ENCODE measurements at regions not wholly inside any gene's neighbourhood (a gene's known extent, or its start where the extent isn't known, plus 50 kb on each side); places are given as distances from the start of the nearest gene placed in this dataset.

DNA sequence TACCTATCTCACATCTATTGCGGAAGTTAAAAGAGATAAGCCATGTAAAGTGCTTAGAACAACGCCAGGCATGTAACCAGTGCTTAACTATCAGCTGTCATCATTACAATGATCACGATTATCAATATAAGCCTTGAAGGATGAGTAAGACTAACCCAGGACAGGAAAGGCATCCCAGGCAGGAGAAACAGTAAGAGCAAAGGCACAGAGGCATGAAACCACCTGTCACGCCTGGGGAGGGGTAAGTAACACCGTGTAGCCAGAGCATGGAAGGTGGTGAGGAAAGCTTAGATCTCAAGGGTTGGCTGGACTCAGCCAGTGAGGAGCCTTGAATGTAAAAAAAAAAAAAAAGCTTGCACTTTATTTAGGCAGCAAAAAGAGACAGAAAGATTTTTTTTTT, 71.7 kb upstream of the NOCT start:
- no peak overlapping the region for H3K9ac ChIP-seq (ENCODE audit: control insufficient read depth, extremely low read depth, insufficient read depth, low read length)
- TF ChIP-seq, protein P1, sequence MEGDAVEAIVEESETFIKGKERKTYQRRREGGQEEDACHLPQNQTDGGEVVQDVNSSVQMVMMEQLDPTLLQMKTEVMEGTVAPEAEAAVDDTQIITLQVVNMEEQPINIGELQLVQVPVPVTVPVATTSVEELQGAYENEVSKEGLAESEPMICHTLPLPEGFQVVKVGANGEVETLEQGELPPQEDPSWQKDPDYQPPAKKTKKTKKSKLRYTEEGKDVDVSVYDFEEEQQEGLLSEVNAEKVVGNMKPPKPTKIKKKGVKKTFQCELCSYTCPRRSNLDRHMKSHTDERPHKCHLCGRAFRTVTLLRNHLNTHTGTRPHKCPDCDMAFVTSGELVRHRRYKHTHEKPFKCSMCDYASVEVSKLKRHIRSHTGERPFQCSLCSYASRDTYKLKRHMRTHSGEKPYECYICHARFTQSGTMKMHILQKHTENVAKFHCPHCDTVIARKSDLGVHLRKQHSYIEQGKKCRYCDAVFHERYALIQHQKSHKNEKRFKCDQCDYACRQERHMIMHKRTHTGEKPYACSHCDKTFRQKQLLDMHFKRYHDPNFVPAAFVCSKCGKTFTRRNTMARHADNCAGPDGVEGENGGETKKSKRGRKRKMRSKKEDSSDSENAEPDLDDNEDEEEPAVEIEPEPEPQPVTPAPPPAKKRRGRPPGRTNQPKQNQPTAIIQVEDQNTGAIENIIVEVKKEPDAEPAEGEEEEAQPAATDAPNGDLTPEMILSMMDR (optimal IDR thresholded peaks at IDR 0.05 in 1 of 3, IDR thresholded peaks at IDR 0.05 in 1 of 3, conservative IDR thresholded peaks at IDR 0.05 in 1 of 3; ENCODE audit: extremely low read depth in 1 of 3, insufficient read depth in 2 of 3, low read length in 3 of 3): no peak
- TF ChIP-seq EZH2 (IDR thresholded peaks at IDR 0.05; ENCODE audit: low read length): no peak
- H3K4me2 ChIP-seq (ENCODE audit: control insufficient read depth, extremely low read depth, insufficient read depth, low read depth, low read length): no peak overlapping the region
- no peaks in the 10 kb centered on the region for H3K36me3 ChIP-seq (ENCODE audit: control insufficient read depth in 2 of 2, extremely low read depth in 1 of 2, insufficient read depth in 2 of 2, low read length in 2 of 2)
- no peak overlapping the region for H2AFZ ChIP-seq (ENCODE audit: control insufficient read depth, low read length)
- H3K4me1 ChIP-seq (ENCODE audit: control insufficient read depth, extremely low read depth, insufficient read depth, low read length): peaks cover 9% of the 10 kb centered on the region
- DNase-seq (ENCODE audit: low read depth, low spot score) (no peak), FAIRE-seq (no peak)
- H3K9me3 ChIP-seq (ENCODE audit: control insufficient read depth, low read depth, low read length): no peaks in the 10 kb centered on the region
- no peaks in the 10 kb centered on the region for H3K79me2 ChIP-seq (ENCODE audit: control insufficient read depth, insufficient read depth, low read length)
- no peak overlapping the region for H3K27ac ChIP-seq (ENCODE audit: control insufficient read depth, insufficient read depth, low read length)
- no peaks in the 10 kb centered on the region for H3K27me3 ChIP-seq (ENCODE audit: control insufficient read depth, extremely low read depth, insufficient read depth, low read length)
- no peaks in the 10 kb centered on the region for H4K20me1 ChIP-seq (ENCODE audit: control insufficient read depth, extremely low read depth, insufficient read depth, low read length)
- dilution Hi-C loops (cut with MboI; ENCODE audit: extremely low pct_ligation_motif_present, low sequenced_read_pairs): loop anchor here (5.0 kb wide), 1 partner anchor 78 kb away; no protein-coding TSS in a partner anchor
- no peaks in the 10 kb centered on the region for H3K9me1 ChIP-seq (ENCODE audit: control insufficient read depth, extremely low read depth, insufficient read depth, low read length)
- H3K4me3 ChIP-seq (ENCODE audit: control insufficient read depth in 2 of 3, extremely low read depth in 1 of 3, insufficient read depth in 2 of 3, low read depth in 1 of 3, low read length in 3 of 3): no peak overlapping the region

DNA sequence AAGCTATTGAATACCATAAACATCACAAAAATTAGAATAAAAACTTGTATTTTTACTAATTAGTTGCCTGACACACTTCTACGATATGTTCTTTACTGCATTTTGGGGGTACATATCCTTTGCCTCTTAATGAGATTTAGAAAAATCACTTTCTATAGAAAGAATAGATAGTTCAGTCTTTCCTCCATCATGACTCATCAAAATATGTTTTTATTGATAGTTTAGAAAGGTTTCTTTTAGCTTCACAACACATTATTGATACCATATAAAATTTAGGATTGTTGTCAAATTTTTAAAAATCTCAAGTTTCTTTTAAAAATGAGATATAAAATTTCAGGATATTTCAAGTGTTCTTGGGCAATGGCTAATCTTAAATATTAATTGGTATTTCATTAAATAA, 74.5 kb upstream of the NOCT start:
- dilution Hi-C loops (cut with MboI; ENCODE audit: extremely low pct_ligation_motif_present, low sequenced_read_pairs): loop anchor here (5.0 kb wide), 1 partner anchor 81 kb away; no protein-coding TSS in a partner anchor
- no peaks in the 10 kb centered on the region for H3K27me3 ChIP-seq (ENCODE audit: control insufficient read depth, extremely low read depth, insufficient read depth, low read length)

More for the DNA sequence above, 74.5 kb upstream of the NOCT start:
- Histone ChIP-seq H3K9me3 (ENCODE audit: control insufficient read depth, low read depth, low read length) (no peaks in the 10 kb centered on the region), H3K27ac (ENCODE audit: control insufficient read depth, insufficient read depth, low read length) (no peak overlapping the region), H4K20me1 (ENCODE audit: control insufficient read depth, extremely low read depth, insufficient read depth, low read length) (no peaks in the 10 kb centered on the region), H2AFZ (ENCODE audit: control insufficient read depth, low read length) (no peak overlapping the region), H3K4me1 (ENCODE audit: control insufficient read depth, extremely low read depth, insufficient read depth, low read length) (peaks cover 8% of the 10 kb centered on the region), H3K4me2 (ENCODE audit: control insufficient read depth, extremely low read depth, insufficient read depth, low read depth, low read length) (no peak overlapping the region), H3K9me1 (ENCODE audit: control insufficient read depth, extremely low read depth, insufficient read depth, low read length) (no peaks in the 10 kb centered on the region), H3K36me3 (ENCODE audit: control insufficient read depth in 2 of 2, extremely low read depth in 1 of 2, insufficient read depth in 2 of 2, low read length in 2 of 2) (no peaks in the 10 kb centered on the region), H3K79me2 (ENCODE audit: control insufficient read depth, insufficient read depth, low read length) (no peaks in the 10 kb centered on the region), H3K4me3 (ENCODE audit: control insufficient read depth in 2 of 3, extremely low read depth in 1 of 3, insufficient read depth in 2 of 3, low read depth in 1 of 3, low read length in 3 of 3) (no peak overlapping the region), H3K9ac (ENCODE audit: control insufficient read depth, extremely low read depth, insufficient read depth, low read length) (no peak overlapping the region)
- DNase-seq (ENCODE audit: low read depth, low spot score) (no peak), FAIRE-seq (no peak)
- TF ChIP-seq, protein P1 (optimal IDR thresholded peaks at IDR 0.05 in 1 of 3, IDR thresholded peaks at IDR 0.05 in 1 of 3, conservative IDR thresholded peaks at IDR 0.05 in 1 of 3; ENCODE audit: extremely low read depth in 1 of 3, insufficient read depth in 2 of 3, low read length in 3 of 3): no peak
- TF ChIP-seq EZH2 (IDR thresholded peaks at IDR 0.05; ENCODE audit: low read length): no peak
